ENCODE measurements at regions not wholly inside any gene's neighbourhood (a gene's known extent, or its start where the extent isn't known, plus 50 kb on each side); places are given as distances from the start of the nearest gene placed in this dataset.

DNA sequence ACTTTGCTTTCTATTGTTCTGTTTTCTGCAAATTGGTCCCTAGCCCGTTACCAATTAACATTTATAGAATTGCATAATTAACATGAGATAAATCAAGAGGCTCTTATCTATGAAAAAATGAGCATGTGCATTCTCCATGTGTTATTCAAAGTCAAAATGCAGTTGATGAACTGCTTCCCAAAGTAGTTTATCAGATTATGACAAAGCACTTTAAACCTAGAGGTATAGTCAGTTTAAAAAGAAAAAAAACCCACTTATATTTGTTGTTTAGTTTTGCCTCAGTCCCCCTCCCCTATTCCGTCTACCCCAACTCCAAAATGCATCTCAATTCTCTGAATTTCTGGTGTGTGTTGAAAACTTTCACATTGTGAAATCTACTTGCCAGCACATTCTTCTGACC is 119.5 kb downstream of the ATXN3L start:
- TF ChIP-seq, protein P1, sequence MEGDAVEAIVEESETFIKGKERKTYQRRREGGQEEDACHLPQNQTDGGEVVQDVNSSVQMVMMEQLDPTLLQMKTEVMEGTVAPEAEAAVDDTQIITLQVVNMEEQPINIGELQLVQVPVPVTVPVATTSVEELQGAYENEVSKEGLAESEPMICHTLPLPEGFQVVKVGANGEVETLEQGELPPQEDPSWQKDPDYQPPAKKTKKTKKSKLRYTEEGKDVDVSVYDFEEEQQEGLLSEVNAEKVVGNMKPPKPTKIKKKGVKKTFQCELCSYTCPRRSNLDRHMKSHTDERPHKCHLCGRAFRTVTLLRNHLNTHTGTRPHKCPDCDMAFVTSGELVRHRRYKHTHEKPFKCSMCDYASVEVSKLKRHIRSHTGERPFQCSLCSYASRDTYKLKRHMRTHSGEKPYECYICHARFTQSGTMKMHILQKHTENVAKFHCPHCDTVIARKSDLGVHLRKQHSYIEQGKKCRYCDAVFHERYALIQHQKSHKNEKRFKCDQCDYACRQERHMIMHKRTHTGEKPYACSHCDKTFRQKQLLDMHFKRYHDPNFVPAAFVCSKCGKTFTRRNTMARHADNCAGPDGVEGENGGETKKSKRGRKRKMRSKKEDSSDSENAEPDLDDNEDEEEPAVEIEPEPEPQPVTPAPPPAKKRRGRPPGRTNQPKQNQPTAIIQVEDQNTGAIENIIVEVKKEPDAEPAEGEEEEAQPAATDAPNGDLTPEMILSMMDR (IDR thresholded peaks at IDR 0.05; ENCODE audit: low read length, missing control alignments) = no peak
- no peak overlapping the region for H3K4me3 ChIP-seq (replicated peaks; ENCODE audit: low read depth, low read length)
- DNase-seq (ENCODE audit: low read depth) = peak; percentile 31

DNA sequence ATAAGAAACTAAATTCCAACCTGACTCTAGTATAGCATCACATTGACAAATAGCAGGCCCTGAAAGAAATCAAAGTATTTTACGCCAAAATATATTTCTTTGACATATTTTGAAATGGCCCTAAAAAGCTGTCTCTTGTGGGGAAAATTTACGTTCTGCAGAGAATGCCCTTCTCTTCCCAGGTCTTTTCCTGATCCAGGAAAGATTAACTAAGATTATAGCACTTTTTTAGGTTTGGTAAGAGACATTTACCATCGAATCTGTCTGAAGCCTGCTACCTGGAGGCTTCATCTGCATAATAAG is 121.1 kb downstream of the ATXN3L start:
- H3K4me3 ChIP-seq (replicated peaks; ENCODE audit: low read depth, low read length) = no peak overlapping the region
- TF ChIP-seq, protein P1 (IDR thresholded peaks at IDR 0.05; ENCODE audit: low read length, missing control alignments) = no peak
- DNase-seq (ENCODE audit: low read depth) = no peak

GRCh38 chrX:13198056-13198761 is 121.6 kb downstream of the ATXN3L start:
- DNase-seq (ENCODE audit: low read depth) = no peak
- H3K4me3 ChIP-seq (replicated peaks; ENCODE audit: low read depth, low read length) = no peak overlapping the region
- TF ChIP-seq, protein P1 (IDR thresholded peaks at IDR 0.05; ENCODE audit: low read length, missing control alignments) = no peak

GRCh38 chrX:13196782-13197181 is 123.1 kb downstream of the ATXN3L start:
- H3K4me3 ChIP-seq (replicated peaks; ENCODE audit: low read depth, low read length) = no peak overlapping the region
- TF ChIP-seq, protein P1 (IDR thresholded peaks at IDR 0.05; ENCODE audit: low read length, missing control alignments) = no peak
- no peak for DNase-seq (ENCODE audit: low read depth)

DNA sequence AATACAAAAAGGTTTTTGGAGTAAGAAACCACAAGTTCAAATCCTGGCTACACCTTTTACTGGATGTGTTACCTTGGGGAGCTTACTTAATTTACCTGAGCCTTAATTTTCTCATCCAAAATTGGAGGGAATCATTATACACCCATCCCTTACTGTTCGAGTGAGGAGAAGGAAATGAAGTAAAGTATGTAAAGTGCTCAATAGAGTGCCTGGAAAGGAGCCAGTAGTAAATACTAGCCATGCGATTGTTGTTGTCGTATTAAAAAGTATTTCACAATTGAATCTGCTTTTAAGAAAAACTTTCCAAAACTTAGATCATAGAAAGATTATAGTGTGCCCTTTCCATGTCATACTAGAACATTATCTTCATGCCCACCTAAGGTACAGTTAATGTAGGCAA is 124.5 kb downstream of the ATXN3L start:
- DNase-seq (ENCODE audit: low read depth) = no peak
- TF ChIP-seq, protein P1 (IDR thresholded peaks at IDR 0.05; ENCODE audit: low read length, missing control alignments) = no peak

GRCh38 chrX:13194291-13195103 is 125.4 kb downstream of the ATXN3L start:
- TF ChIP-seq, protein P1 (IDR thresholded peaks at IDR 0.05; ENCODE audit: low read length, missing control alignments) = no peak
- DNase-seq (ENCODE audit: low read depth) = no peak

More for the DNA sequence above, 124.5 kb downstream of the ATXN3L start:
- no peak overlapping the region for H3K4me3 ChIP-seq (replicated peaks; ENCODE audit: low read depth, low read length)

More at GRCh38 chrX:13194291-13195103, 125.4 kb downstream of the ATXN3L start:
- no peak overlapping the region for H3K4me3 ChIP-seq (replicated peaks; ENCODE audit: low read depth, low read length)

Data from fibroblast of pulmonary artery (primary cell).